ENCODE measurements at regions not wholly inside any gene's neighbourhood (a gene's known extent, or its start where the extent isn't known, plus 50 kb on each side); places are given as distances from the start of the nearest gene placed in this dataset.
A peak's percentile ranks its signal among the peaks of the same experiment; 100 is the strongest.
"Not testable (repeated sequence)": the region's sequence is repeated elsewhere in the genome, so short reads cannot be mapped to it uniquely, and the experiment has no call there.

GRCh38 chr11:69890476-69890875 lies 71.3 kb upstream of the FGF3 start:
- POLR2A ChIA-PET, result no interaction called here
- peaks cover 17 to 59% (median 37%) of the 10 kb centered on the region in 5 donors for H3K27me3 Mint-ChIP-seq

GRCh38 chr11:69891421-69892236 lies 72.4 kb upstream of the FGF3 start:
- Mint-ChIP-seq H3K27me3 (peaks cover 17 to 59% (median 37%) of the 10 kb centered on the region in 5 donors), H3K27ac (no peak overlapping the region)

More at GRCh38 chr11:69890476-69890875, 71.3 kb upstream of the FGF3 start:
- no peak for ATAC-seq
- Mint-ChIP-seq H3K27ac (no peak overlapping the region), H3K4me1 (peaks cover 0 to 2% (median under 1%) of the 10 kb centered on the region in 4 donors), H3K9me3 (no peaks in the 10 kb centered on the region), H3K36me3 (no peaks in the 10 kb centered on the region), H3K4me3 (no peak overlapping the region)
- peak in 1 of 10 donors; percentile 23 for DNase-seq

GRCh38 chr11:69892237-69892985 lies 73.2 kb upstream of the FGF3 start:
- POLR2A ChIA-PET, result no interaction called here
- H3K27ac Mint-ChIP-seq, result no peak overlapping the region
- no peak overlapping the region for H3K4me3 Mint-ChIP-seq
- ATAC-seq, result no peak
- H3K9me3 Mint-ChIP-seq, result no peaks in the 10 kb centered on the region
- peaks cover 0 to 2% (median under 1%) of the 10 kb centered on the region in 4 donors for H3K4me1 Mint-ChIP-seq
- peaks cover 17 to 59% (median 37%) of the 10 kb centered on the region in 5 donors for H3K27me3 Mint-ChIP-seq
- no peaks in the 10 kb centered on the region for H3K36me3 Mint-ChIP-seq
- DNase-seq, result peak in 1 of 10 donors; percentile 15

More at GRCh38 chr11:69891421-69892236, 72.4 kb upstream of the FGF3 start:
- DNase-seq (peak in 1 of 10 donors; percentile 49), ATAC-seq (no peak)
- POLR2A ChIA-PET, result no interaction called here
- H3K4me3 Mint-ChIP-seq, result no peak overlapping the region
- H3K4me1 Mint-ChIP-seq, result peaks cover 0 to 2% (median under 1%) of the 10 kb centered on the region in 4 donors
- no peaks in the 10 kb centered on the region for H3K9me3 Mint-ChIP-seq
- H3K36me3 Mint-ChIP-seq, result no peaks in the 10 kb centered on the region

DNA sequence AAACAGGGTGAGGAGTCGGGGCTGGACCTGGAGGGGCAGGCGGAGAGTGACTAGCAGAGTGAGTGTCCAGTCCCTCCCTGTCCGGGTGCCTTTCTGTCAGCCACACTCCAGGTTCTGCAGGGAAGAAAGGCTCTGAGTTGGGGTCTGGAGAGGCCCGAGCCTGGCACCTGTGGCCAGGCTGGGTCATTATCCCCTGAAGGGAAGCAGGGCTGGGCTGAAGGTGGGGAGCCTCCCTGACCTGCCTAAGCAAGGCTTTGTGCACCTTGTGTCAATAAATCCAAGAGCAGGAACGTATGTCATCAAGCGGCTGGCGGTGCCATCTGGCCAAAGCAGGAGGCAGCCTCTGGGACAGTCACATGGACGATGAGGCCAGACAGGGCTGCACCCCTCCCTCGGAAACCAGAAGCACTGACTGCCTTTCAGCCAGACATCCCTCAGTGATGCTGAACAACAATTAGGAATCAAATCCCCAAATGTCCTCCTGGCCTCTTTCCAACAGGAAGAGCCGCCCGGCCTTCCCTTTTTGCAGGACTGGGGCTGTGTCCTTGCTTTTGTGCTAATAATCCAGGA lies 73.9 kb upstream of the FGF3 start:
- POLR2A ChIA-PET, result no interaction called here
- ATAC-seq (no peak), DNase-seq (peak in 1 of 10 donors; percentile 45)
- peaks cover 17 to 59% (median 40%) of the 10 kb centered on the region in 5 donors for H3K27me3 Mint-ChIP-seq
- H3K9me3 Mint-ChIP-seq, result no peaks in the 10 kb centered on the region
- H3K4me3 Mint-ChIP-seq, result no peak overlapping the region
- H3K4me1 Mint-ChIP-seq, result peaks cover 0 to 2% (median under 1%) of the 10 kb centered on the region in 4 donors
- no peaks in the 10 kb centered on the region for H3K36me3 Mint-ChIP-seq
- no peak overlapping the region for H3K27ac Mint-ChIP-seq

DNA sequence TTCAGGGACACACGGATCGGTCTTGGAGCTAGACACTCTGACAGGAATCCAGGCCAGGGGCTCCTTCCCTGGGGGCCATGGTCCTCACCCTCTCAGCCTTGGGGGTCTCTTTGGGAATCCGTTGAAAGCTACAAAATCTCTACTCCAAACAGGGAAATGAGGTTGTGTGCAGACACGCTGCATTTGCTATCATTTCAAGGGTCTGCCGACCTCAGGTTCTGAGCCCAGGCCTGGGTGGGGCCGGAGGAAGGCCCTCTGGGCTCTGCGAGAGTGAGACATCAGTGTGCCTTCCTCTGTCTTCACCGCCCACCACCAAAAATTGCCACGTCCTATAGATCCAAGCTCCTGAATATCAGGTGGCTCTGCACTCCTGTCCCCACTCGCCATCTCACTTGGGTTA lies 74.4 kb upstream of the FGF3 start:
- Mint-ChIP-seq H3K27me3 (peaks cover 17 to 59% (median 40%) of the 10 kb centered on the region in 5 donors), H3K27ac (no peak overlapping the region), H3K4me1 (peaks cover 0 to 1% (median 0%) of the 10 kb centered on the region in 4 donors), H3K9me3 (no peaks in the 10 kb centered on the region), H3K36me3 (no peaks in the 10 kb centered on the region), H3K4me3 (no peak overlapping the region)
- no peak for ATAC-seq
- DNase-seq, result no peak
- POLR2A ChIA-PET, result no interaction called here

DNA sequence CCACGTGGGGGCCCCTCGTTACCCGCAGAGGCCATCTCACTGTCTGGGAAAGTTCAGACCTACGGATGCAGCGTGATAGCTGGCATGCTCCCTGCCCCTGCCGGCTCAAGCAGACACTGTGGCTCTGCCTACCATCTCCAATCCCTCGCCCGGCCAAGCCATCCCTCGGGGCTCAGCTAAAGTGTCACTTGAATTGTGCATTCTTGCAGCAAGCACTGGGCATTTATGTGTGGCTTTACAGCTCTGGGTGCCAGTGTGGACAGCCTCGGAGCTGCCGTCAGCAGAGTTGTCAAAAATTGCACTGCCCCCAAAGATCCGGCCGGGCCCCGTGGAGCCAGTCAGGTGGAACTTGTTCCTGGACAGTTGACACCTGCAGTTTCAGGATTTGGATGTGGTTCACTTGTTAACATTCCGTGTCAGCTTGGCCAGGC lies 75.0 kb upstream of the FGF3 start:
- no peaks in the 10 kb centered on the region for H3K9me3 Mint-ChIP-seq
- no peak for ATAC-seq
- no peaks in the 10 kb centered on the region for H3K36me3 Mint-ChIP-seq
- no peak overlapping the region for H3K27ac Mint-ChIP-seq
- peaks cover 17 to 62% (median 44%) of the 10 kb centered on the region in 5 donors for H3K27me3 Mint-ChIP-seq
- H3K4me1 Mint-ChIP-seq, result peaks cover 0 to 1% (median 0%) of the 10 kb centered on the region in 4 donors
- H3K4me3 Mint-ChIP-seq, result no peak overlapping the region
- POLR2A ChIA-PET, result no interaction called here
- peak in 1 of 10 donors; percentile 45 for DNase-seq

DNA sequence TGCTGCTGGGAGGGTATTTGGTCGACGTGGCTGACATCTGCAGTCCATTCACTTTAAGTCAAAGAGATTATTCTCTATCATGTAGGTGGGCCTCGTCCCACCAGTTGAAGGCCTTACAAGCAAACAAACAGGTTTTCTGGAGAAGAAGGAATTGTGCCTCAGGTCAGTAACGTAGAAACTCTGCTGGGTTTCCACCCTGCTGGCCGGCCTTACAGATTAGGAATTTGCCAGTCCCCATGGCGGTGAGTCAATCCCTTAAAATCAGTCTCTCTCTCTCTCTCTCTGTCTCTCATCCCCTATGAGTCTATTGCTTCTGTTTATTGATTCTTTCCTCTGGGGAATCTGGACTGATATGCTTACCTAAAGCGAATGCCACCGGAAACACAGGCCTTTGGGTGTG lies 75.4 kb upstream of the FGF3 start:
- Mint-ChIP-seq H3K36me3 (no peaks in the 10 kb centered on the region), H3K4me3 (no peak overlapping the region), H3K4me1 (peaks cover 0 to 1% (median 0%) of the 10 kb centered on the region in 4 donors), H3K9me3 (no peaks in the 10 kb centered on the region), H3K27me3 (peaks cover 19 to 62% (median 48%) of the 10 kb centered on the region in 5 donors), H3K27ac (no peak overlapping the region)
- POLR2A ChIA-PET, result no interaction called here
- ATAC-seq, result no peak
- no peak for DNase-seq

DNA sequence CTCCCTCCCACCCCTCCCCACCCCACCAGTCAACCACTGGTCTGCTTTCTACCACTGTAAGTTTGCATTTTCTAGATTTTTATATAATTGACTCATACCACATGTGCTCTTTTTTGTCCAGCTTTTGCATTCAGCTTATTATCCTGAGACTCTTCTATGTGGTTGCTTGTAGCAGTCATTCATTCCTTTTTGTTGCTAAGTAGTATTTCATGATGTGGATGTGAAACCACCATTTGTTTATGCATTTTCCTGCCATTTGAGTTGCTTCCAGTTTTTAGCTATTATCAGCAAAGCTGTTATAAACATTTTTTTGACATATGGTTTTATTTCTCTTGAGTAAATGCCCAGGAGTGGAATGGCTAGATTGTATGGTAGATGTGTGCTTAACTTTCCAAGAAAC lies 77.0 kb upstream of the FGF3 start:
- H3K36me3 Mint-ChIP-seq, result no peaks in the 10 kb centered on the region
- no peak for DNase-seq
- no peak overlapping the region for H3K27ac Mint-ChIP-seq
- H3K4me1 Mint-ChIP-seq, result no peaks in the 10 kb centered on the region
- H3K4me3 Mint-ChIP-seq, result no peak overlapping the region
- POLR2A ChIA-PET, result no interaction called here
- peaks cover 17 to 54% (median 41%) of the 10 kb centered on the region in 5 donors for H3K27me3 Mint-ChIP-seq
- no peaks in the 10 kb centered on the region for H3K9me3 Mint-ChIP-seq
- ATAC-seq, result no peak

GRCh38 chr11:69898123-69898522 lies 78.9 kb upstream of the FGF3 start:
- H3K36me3 Mint-ChIP-seq, result no peaks in the 10 kb centered on the region
- DNase-seq (peak in 1 of 10 donors; percentile 41), ATAC-seq (no peak)
- no peak overlapping the region for H3K27ac Mint-ChIP-seq
- no peaks in the 10 kb centered on the region for H3K4me1 Mint-ChIP-seq
- H3K27me3 Mint-ChIP-seq, result peaks cover 15 to 37% (median 28%) of the 10 kb centered on the region in 5 donors
- H3K9me3 Mint-ChIP-seq, result no peaks in the 10 kb centered on the region
- POLR2A ChIA-PET, result no interaction called here
- H3K4me3 Mint-ChIP-seq, result no peak overlapping the region

DNA sequence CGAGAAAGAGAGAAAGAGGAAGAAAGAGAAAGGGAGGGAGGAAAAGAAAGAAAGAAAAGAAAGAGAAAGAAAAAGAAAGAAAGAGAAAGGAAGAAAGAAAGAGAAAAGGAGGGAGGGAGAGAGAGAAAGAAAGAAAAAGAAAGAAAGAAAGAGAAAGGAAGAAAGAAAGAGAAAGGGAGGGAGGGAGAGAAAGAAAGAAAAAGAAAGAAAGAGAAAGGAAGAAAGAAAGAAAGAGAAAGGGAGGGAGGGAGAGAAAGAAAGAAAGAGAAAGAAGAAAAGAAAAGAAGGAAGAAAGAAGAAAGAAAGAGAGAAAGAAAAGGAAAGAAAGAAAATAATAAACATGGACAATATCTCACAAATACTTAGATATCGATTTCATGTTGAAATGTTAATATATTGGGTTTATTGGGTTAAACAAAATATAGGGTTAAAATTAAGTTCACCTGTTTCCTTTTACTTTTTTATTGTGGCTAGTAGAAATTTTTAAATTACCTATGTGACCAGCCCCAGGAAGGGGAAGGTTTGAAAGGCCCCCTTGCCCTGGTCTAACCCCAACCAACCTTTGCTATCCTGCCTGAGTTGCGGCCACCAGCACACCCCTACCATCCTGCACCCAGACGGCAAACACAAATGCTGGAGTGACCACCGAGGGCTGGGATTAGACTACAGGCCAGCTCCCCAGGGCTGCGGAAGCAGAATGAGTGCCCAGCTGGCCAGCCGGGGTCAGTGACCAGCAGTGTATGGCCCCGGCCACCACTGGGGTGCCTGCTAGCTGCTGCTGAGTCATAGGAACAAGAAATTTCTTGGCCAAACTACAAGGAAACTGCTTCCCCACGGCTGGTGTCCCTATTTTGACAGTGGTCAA lies 81.0 kb upstream of the FGF3 start:
- Mint-ChIP-seq H3K4me1 (no peaks in the 10 kb centered on the region), H3K27me3 (peaks cover 4 to 32% (median 24%) of the 10 kb centered on the region in 5 donors), H3K36me3 (no peaks in the 10 kb centered on the region), H3K27ac (no peak overlapping the region), H3K4me3 (no peak overlapping the region), H3K9me3 (no peaks in the 10 kb centered on the region)
- POLR2A ChIA-PET, result no interaction called here
- DNase-seq (peak in 1 of 10 donors; percentile 28), ATAC-seq (no peak)

GRCh38 chr11:69900822-69901302 lies 81.6 kb upstream of the FGF3 start:
- DNase-seq, result peak in 1 of 10 donors; percentile 21
- H3K4me3 Mint-ChIP-seq, POLR2A ChIA-PET, H3K4me1 Mint-ChIP-seq, H3K36me3 Mint-ChIP-seq, ATAC-seq, H3K9me3 Mint-ChIP-seq: not testable (repeated sequence)
- peaks cover 4 to 36% (median 27%) of the 10 kb centered on the region in 5 donors for H3K27me3 Mint-ChIP-seq
- H3K27ac Mint-ChIP-seq, result peak overlapping the region in 1 of 10 donors; percentile 34

DNA sequence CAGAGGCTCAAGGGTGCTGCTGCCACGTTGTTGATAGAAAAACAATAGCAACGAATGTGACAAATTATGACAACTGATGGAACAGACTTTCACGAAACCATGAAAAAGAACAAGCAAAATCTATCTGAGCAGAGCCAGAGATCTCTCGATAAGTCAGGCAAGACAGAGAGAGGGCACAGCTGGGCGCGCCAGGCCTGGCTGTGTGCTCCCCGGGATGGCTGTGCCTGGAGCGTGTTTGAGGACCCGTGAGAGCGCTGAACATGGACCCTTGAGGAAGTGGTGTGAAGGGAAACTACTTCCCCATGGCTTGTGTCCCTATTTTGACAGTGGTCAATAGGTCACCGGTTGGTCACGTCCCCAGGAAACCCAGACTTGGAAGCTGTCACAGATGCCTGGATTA lies 83.1 kb upstream of the FGF3 start:
- no peaks in the 10 kb centered on the region for H3K36me3 Mint-ChIP-seq
- no peak overlapping the region for H3K27ac Mint-ChIP-seq
- no peak overlapping the region for H3K4me3 Mint-ChIP-seq
- DNase-seq, result no peak
- ATAC-seq, result no peak
- peaks cover 4 to 51% (median 32%) of the 10 kb centered on the region in 5 donors for H3K27me3 Mint-ChIP-seq
- H3K9me3 Mint-ChIP-seq, result no peaks in the 10 kb centered on the region
- H3K4me1 Mint-ChIP-seq, result no peaks in the 10 kb centered on the region
- POLR2A ChIA-PET, result no interaction called here

All from naive thymus-derived CD8-positive, alpha-beta T cell (primary cell).